B cell (primary cell): ENCODE measurements at regions not wholly inside any gene's neighbourhood (a gene's known extent, or its start where the extent isn't known, plus 50 kb on each side); places are given as distances from the start of the nearest gene placed in this dataset.

Experiments
- ATAC-seq: fragments of 200-7000 bp; cut with Tn5 transposase; one replicate; pipeline ENCODE4 v1.10.0; 2021; ENCODE audit warnings: low read depth, mild to moderate bottlenecking, moderate number of reproducible peaks, moderate library complexity
- CTCF ChIA-PET: fragments of 350-600 bp; sonication (Branson Sonifier 250); formaldehyde crosslinking; loops from one replicate; lab custom pipeline; 2021; ENCODE audit warnings: antibody characterized with exemption, inconsistent platforms; lab: Charles Lee
- POLR2A ChIA-PET: fragments of 350-600 bp; sonication (Branson Sonifier 250); formaldehyde crosslinking; loops from one replicate; lab custom pipeline; 2021; ENCODE audit warnings: antibody characterized with exemption; lab: Charles Lee
- DNase-seq: peaks from one replicate; pipeline ENCODE4 v3.0.0; 2013
- H2AFZ ChIP-seq: 2 replicates; pipeline ENCODE4 v1.6.1; 2012; ENCODE audit warnings: mild to moderate bottlenecking, low read depth, low read length; ENCODE audit not compliant: insufficient read depth, poor library complexity, severe bottlenecking
- H3K27ac ChIP-seq, 2 donors: 1 replicate in 1 of 2; 2 replicates in 1 of 2; pipeline ENCODE4 v1.5.1; 2012 to 2013; ENCODE audit warnings: low read length in 2 of 2, mild to moderate bottlenecking in 2 of 2, moderate library complexity in 1 of 2
- H3K27me3 ChIP-seq, 4 experiments: fragments of 200-600 bp in 1 of 4; sonication (generic) in 1 of 4; replicated peaks in 1 of 4; 1 replicate in 2 of 4; 2 replicates in 2 of 4; pipeline versions ENCODE4 v1.6.1 to v1.7.0; 2013 to 2016; ENCODE audit warnings: low read length in 3 of 4, mild to moderate bottlenecking in 2 of 4, mixed read lengths in 1 of 4, moderate library complexity in 1 of 4; ENCODE audit not compliant: insufficient read depth in 4 of 4, control insufficient read depth in 3 of 4; ENCODE audit errors: control extremely low read depth in 1 of 4
- H3K36me3 ChIP-seq, 2 experiments: replicated peaks in 1 of 2; 1 replicate in 1 of 2; 2 replicates in 1 of 2; pipeline versions ENCODE4 v1.6.1 to v1.7.1; 2013; ENCODE audit warnings: low read length in 1 of 2; ENCODE audit not compliant: insufficient read depth in 2 of 2, control insufficient read depth in 1 of 2; ENCODE audit errors: control extremely low read depth in 1 of 2, extremely low read depth in 1 of 2
- H3K4me1 ChIP-seq, 2 donors: fragments of 200-600 bp in 1 of 2; sonication (generic) in 1 of 2; 1 replicate in 1 of 2; 2 replicates in 1 of 2; pipeline versions ENCODE4 v1.5.1 to v1.6.1; 2013 to 2017; ENCODE audit warnings: low read length in 2 of 2; ENCODE audit not compliant: control insufficient read depth in 2 of 2, insufficient read depth in 2 of 2
- H3K4me2 ChIP-seq: replicated peaks from 2 replicates; pipeline ENCODE3; 2012; ENCODE audit warnings: mild to moderate bottlenecking, low read depth, low read length; ENCODE audit not compliant: poor library complexity, severe bottlenecking
- H3K4me3 ChIP-seq, 5 experiments: fragments of 200-600 bp in 1 of 5; sonication (generic) in 1 of 5; 1 replicate in 3 of 5; 2 replicates in 2 of 5; pipeline versions ENCODE4 v1.5.1 to v1.7.0; 2011 to 2016; ENCODE audit warnings: low read length in 4 of 5, mild to moderate bottlenecking in 4 of 5, low read depth in 2 of 5, control low read depth in 1 of 5, moderate library complexity in 1 of 5; ENCODE audit not compliant: insufficient read depth in 1 of 5; ENCODE audit errors: control extremely low read depth in 1 of 5, extremely low read depth in 1 of 5
- H3K79me2 ChIP-seq: fragments of 200-600 bp; sonication (generic); one replicate; pipeline ENCODE4 v1.6.0; 2016; ENCODE audit warnings: low read length; ENCODE audit not compliant: control insufficient read depth, insufficient read depth
- H3K9ac ChIP-seq: fragments of 200-600 bp; sonication (generic); 2 replicates; pipeline ENCODE4 v1.6.1; 2017; ENCODE audit warnings: mild to moderate bottlenecking, low read length, moderate library complexity
- H3K9me3 ChIP-seq, 3 donors: one replicate each; pipeline versions ENCODE4 v1.6.1 to v1.7.1; 2013; ENCODE audit warnings: low read length in 2 of 3; ENCODE audit not compliant: control insufficient read depth in 2 of 3, insufficient read depth in 1 of 3; ENCODE audit errors: control extremely low read depth in 1 of 3
- H4K20me1 ChIP-seq: 2 replicates; pipeline ENCODE4 v1.6.0; 2012; ENCODE audit warnings: mild to moderate bottlenecking, low read length; ENCODE audit not compliant: insufficient read depth, control insufficient read depth, poor library complexity, severe bottlenecking
- H3K27ac Mint-ChIP-seq: one replicate; pipeline ENCODE4 v1.8.0; 2021; ENCODE audit warnings: mixed read lengths
- H3K27me3 Mint-ChIP-seq: one replicate; pipeline ENCODE4 v1.8.0; 2021; ENCODE audit warnings: mixed read lengths
- H3K4me1 Mint-ChIP-seq: one replicate; pipeline ENCODE4 v1.8.0; 2021; ENCODE audit warnings: mixed read lengths
- H3K4me3 Mint-ChIP-seq: one replicate; pipeline ENCODE4 v1.8.0; 2021; ENCODE audit warnings: mixed read lengths
- H3K9me3 Mint-ChIP-seq: one replicate; pipeline ENCODE4 v1.8.0; 2022; ENCODE audit warnings: mixed read lengths; ENCODE audit not compliant: insufficient read depth
- CTCF ChIP-seq: fragments of 200-600 bp; IDR thresholded peaks from one replicate; pipeline ENCODE4 v1.8.0; 2022; ENCODE audit warnings: antibody characterized with exemption, mild to moderate bottlenecking
- EZH2 ChIP-seq: IDR thresholded peaks from 2 replicates; pipeline ENCODE4 v1.6.1; 2012; ENCODE audit warnings: borderline replicate concordance, low read depth, mild to moderate bottlenecking, moderate library complexity, low read length; ENCODE audit not compliant: insufficient read depth, poor library complexity, severe bottlenecking
- WGBS: methylation state at CpG from one replicate; pipeline ENCODE4 v1.1.5; 2013; ENCODE audit warnings: missing lambda C conversion rate; ENCODE audit not compliant: insufficient coverage; 5-methylcytosine and 5-hydroxymethylcytosine counted together
- intact Hi-C: fragments of 100-400 bp; cut with micrococcal nuclease; formaldehyde crosslinking; loops from one replicate; pipeline ENCODE4 v1.10.0; 2022

GRCh38 chr14:30063746-30064145, 136.1 kb upstream of the PRKD1 start:
- no peak overlapping the region for H2AFZ ChIP-seq
- TF ChIP-seq EZH2 = no peak
- no peak for TF ChIP-seq CTCF
- H3K27ac ChIP-seq = no peak overlapping the region
- no peaks in the 10 kb centered on the region for H4K20me1 ChIP-seq
- no peaks in the 10 kb centered on the region for H3K4me1 ChIP-seq
- H3K27me3 ChIP-seq = no peaks in the 10 kb centered on the region
- no peaks in the 10 kb centered on the region for H3K9me3 ChIP-seq
- H3K27ac Mint-ChIP-seq = no peak overlapping the region
- no peaks in the 10 kb centered on the region for H3K4me1 Mint-ChIP-seq
- DNase-seq (no peak), ATAC-seq (no peak)
- no peak overlapping the region for H3K4me3 Mint-ChIP-seq
- no peak overlapping the region for H3K4me2 ChIP-seq
- no peak overlapping the region for H3K9ac ChIP-seq
- H3K27me3 Mint-ChIP-seq = no peaks in the 10 kb centered on the region
- ChIA-PET POLR2A (no interaction called here), CTCF (no interaction called here)
- no CpG with 5 or more reads among the region's 2 CpGs for WGBS
- H3K9me3 Mint-ChIP-seq = peaks cover 4% of the 10 kb centered on the region
- H3K79me2 ChIP-seq = no peaks in the 10 kb centered on the region
- no peak overlapping the region for H3K4me3 ChIP-seq
- intact Hi-C loops = no loop called here
- H3K36me3 ChIP-seq = no peaks in the 10 kb centered on the region

- Histone ChIP-seq H3K27ac (no peak overlapping the region), H3K4me3 (no peak overlapping the region), H3K79me2 (no peaks in the 10 kb centered on the region), H4K20me1 (no peaks in the 10 kb centered on the region), H3K4me2 (no peak overlapping the region), H2AFZ (no peak overlapping the region), H3K9me3 (no peaks in the 10 kb centered on the region), H3K36me3 (no peaks in the 10 kb centered on the region), H3K27me3 (no peaks in the 10 kb centered on the region), H3K9ac (no peak overlapping the region), H3K4me1 (no peaks in the 10 kb centered on the region)
- TF ChIP-seq EZH2 (no peak), CTCF (no peak)
- ChIA-PET POLR2A (no interaction called here), CTCF (no interaction called here)
- H3K4me1 Mint-ChIP-seq = no peaks in the 10 kb centered on the region
- H3K4me3 Mint-ChIP-seq = no peak overlapping the region
- H3K27me3 Mint-ChIP-seq = no peaks in the 10 kb centered on the region
- ATAC-seq (no peak), DNase-seq (no peak)
- peaks cover 4% of the 10 kb centered on the region for H3K9me3 Mint-ChIP-seq
- intact Hi-C loops = no loop called here
- H3K27ac Mint-ChIP-seq = no peak overlapping the region
Measured at GRCh38 chr14:30064454-30064853, 136.8 kb upstream of the PRKD1 start.
